ENCODE measurements at regions not wholly inside any gene's neighbourhood (a gene's known extent, or its start where the extent isn't known, plus 50 kb on each side); places are given as distances from the start of the nearest gene placed in this dataset.

DNA sequence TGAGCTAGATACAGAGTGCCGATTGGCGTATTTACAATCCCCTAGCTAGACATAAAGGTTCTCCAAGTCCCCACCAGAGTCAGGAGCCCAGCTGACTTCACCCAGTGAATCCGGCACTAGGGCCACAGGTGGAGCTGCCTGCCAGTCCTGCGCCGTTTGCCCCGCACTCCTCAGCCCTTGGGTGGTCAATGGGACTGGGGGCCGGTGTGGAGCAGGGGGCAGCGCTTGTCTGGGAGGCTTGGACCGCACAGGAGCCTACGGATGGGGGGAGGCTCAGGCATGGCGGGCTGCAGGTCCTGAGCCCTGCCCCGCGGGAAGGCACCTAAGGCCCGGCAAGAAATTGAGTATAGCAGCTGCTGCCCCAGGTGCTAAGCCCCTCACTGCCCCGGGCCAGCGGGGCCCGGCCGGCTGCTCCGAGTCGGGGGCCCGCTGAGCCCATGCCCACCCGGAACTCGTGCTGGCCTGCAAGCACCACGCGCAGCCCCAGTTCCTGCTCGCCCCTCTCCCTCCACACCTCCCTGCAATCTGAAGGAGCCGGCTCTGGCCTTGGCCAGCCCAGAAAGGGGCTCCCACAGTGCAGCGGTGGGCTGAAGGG is 1113.8 kb upstream of the LRRTM3 start:
- TF ChIP-seq, protein P1, sequence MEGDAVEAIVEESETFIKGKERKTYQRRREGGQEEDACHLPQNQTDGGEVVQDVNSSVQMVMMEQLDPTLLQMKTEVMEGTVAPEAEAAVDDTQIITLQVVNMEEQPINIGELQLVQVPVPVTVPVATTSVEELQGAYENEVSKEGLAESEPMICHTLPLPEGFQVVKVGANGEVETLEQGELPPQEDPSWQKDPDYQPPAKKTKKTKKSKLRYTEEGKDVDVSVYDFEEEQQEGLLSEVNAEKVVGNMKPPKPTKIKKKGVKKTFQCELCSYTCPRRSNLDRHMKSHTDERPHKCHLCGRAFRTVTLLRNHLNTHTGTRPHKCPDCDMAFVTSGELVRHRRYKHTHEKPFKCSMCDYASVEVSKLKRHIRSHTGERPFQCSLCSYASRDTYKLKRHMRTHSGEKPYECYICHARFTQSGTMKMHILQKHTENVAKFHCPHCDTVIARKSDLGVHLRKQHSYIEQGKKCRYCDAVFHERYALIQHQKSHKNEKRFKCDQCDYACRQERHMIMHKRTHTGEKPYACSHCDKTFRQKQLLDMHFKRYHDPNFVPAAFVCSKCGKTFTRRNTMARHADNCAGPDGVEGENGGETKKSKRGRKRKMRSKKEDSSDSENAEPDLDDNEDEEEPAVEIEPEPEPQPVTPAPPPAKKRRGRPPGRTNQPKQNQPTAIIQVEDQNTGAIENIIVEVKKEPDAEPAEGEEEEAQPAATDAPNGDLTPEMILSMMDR (IDR thresholded peaks at IDR 0.05), result no peak
- no peaks in the 10 kb centered on the region for H3K27me3 ChIP-seq
- intact Hi-C loops (cut with DNase I; ENCODE audit: low total_unique reads), result loop anchor here (5.0 kb wide), 1 partner anchor 170 kb away; no protein-coding TSS in a partner anchor
- H3K9me3 ChIP-seq, result no peaks in the 10 kb centered on the region
- no peaks in the 10 kb centered on the region for H3K36me3 ChIP-seq
- H3K4me1 ChIP-seq, result no peaks in the 10 kb centered on the region
- no peak for DNase-seq
- H3K27ac ChIP-seq, result no peak overlapping the region
- no peak overlapping the region for H3K4me3 ChIP-seq

DNA sequence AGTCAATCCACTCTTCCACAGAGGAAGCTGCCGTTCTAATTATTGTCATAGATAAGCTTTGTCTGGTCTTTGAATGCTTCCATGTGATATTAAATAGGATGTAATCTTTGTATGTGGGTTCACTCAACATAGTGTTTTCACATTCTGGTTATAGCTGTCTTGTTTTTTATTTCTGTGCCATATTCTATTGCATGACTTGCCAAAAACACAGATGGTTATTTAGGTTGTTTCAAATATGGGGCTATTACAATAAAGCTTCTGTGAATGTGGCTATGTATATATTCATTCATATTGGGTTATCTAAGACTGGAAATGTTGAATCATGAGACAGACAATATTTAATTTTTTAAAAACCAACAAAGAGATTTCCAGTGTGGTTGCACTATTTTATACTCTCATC is 1109.3 kb upstream of the LRRTM3 start:
- no peaks in the 10 kb centered on the region for H3K4me1 ChIP-seq
- intact Hi-C loops (cut with DNase I; ENCODE audit: low total_unique reads), result no loop called here
- DNase-seq, result no peak
- H3K27ac ChIP-seq, result no peak overlapping the region
- TF ChIP-seq, protein P1 (IDR thresholded peaks at IDR 0.05), result no peak
- no peaks in the 10 kb centered on the region for H3K9me3 ChIP-seq
- H3K4me3 ChIP-seq, result no peak overlapping the region
- H3K36me3 ChIP-seq, result no peaks in the 10 kb centered on the region
- no peaks in the 10 kb centered on the region for H3K27me3 ChIP-seq

DNA sequence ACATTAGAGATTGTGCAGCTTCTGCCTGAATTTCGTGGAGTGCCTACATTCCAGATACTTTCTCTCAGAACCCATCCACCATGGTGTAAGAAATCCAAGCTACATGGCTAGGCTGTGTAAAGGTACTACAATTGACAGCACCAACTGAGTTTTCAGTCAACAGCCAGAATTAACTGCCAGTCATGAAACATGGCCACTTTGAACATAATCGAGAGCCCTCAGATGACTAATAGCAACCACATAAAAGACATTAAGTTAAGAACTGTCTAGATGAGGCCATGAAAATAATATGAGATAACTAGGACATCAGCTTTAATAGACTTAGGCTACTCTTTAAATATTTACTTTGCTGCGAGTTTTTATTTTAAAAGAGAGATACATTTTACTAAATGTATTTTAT is 1106.8 kb upstream of the LRRTM3 start:
- no peaks in the 10 kb centered on the region for H3K9me3 ChIP-seq
- H3K36me3 ChIP-seq, result no peaks in the 10 kb centered on the region
- no peak overlapping the region for H3K4me3 ChIP-seq
- no peak overlapping the region for H3K27ac ChIP-seq
- no peaks in the 10 kb centered on the region for H3K4me1 ChIP-seq
- H3K27me3 ChIP-seq, result no peaks in the 10 kb centered on the region
- TF ChIP-seq, protein P1 (IDR thresholded peaks at IDR 0.05), result no peak
- intact Hi-C loops (cut with DNase I; ENCODE audit: low total_unique reads), result no loop called here
- no peak for DNase-seq

DNA sequence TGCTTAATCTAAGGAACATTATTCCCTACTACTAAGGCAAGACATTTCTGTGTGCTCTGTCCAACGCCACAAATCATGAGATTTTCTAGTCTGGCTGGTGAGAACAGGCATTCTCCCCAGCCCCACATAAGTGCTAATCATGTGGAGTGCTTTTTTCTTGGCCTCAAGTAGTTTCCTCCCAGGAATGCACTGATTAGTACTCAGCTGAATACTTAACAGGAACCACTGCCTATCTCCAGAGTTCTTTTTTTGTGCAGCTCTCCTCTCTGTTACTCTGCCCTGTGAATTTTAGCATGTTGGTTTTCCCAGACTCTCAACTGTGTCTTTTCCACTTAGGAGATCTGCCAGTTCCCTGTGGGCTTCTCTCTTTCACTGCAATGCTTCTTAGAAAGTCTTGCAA is 1098.5 kb upstream of the LRRTM3 start:
- Histone ChIP-seq H3K36me3 (no peaks in the 10 kb centered on the region), H3K4me1 (no peaks in the 10 kb centered on the region), H3K4me3 (no peak overlapping the region), H3K9me3 (no peaks in the 10 kb centered on the region), H3K27ac (no peak overlapping the region), H3K27me3 (no peaks in the 10 kb centered on the region)
- no peak for DNase-seq
- intact Hi-C loops (cut with DNase I; ENCODE audit: low total_unique reads), result no loop called here
- TF ChIP-seq, protein P1 (IDR thresholded peaks at IDR 0.05), result no peak

DNA sequence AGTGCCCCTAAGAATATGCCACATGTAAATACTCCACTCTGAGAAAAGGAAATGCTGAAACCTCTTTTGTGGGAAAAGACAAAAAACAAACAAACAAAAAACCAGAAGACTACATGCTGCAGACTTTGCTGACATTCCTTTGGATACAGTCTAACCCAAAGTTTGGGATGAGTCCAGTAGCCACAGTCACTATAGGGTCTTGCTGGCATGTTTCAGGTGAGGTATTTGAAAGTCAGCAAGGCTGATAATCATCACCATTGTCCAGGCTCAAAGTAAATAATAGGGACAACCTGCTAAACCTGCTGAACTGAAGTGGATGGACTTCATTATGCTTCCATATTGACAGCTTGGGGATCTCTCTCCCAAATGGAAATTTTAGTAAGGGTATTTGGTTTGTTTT is 1087.0 kb upstream of the LRRTM3 start:
- TF ChIP-seq, protein P1 (IDR thresholded peaks at IDR 0.05), result no peak
- H3K36me3 ChIP-seq, result no peaks in the 10 kb centered on the region
- H3K4me1 ChIP-seq, result no peaks in the 10 kb centered on the region
- H3K27ac ChIP-seq, result no peak overlapping the region
- H3K27me3 ChIP-seq, result no peaks in the 10 kb centered on the region
- H3K4me3 ChIP-seq, result no peak overlapping the region
- no peak for DNase-seq
- intact Hi-C loops (cut with DNase I; ENCODE audit: low total_unique reads), result no loop called here
- H3K9me3 ChIP-seq, result no peaks in the 10 kb centered on the region

DNA sequence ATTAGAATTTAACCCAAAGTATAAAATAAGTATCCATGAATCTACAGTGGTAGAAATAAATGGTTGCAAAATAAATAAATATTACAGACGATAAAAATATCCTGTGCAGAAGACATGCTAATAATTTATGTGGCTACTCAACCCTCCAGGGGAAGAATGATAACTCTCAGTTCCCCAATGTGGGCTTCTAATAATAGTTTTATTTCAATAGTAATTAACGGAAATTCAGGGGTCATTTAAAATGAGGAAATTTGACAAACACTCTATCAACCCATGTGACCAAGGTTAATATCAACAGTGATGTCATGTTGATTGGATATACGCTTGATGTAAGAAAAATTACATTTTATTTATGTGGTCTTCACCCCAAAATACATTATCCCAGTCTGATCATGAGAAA is 1082.6 kb upstream of the LRRTM3 start:
- Histone ChIP-seq H3K9me3 (no peaks in the 10 kb centered on the region), H3K36me3 (no peaks in the 10 kb centered on the region), H3K27ac (no peak overlapping the region), H3K4me3 (no peak overlapping the region), H3K4me1 (no peaks in the 10 kb centered on the region), H3K27me3 (no peaks in the 10 kb centered on the region)
- intact Hi-C loops (cut with DNase I; ENCODE audit: low total_unique reads), result no loop called here
- TF ChIP-seq, protein P1 (IDR thresholded peaks at IDR 0.05), result no peak
- no peak for DNase-seq
